OCI-LY1 (cell line): ENCODE measurements at regions not wholly inside any gene's neighbourhood (a gene's known extent, or its start where the extent isn't known, plus 50 kb on each side); places are given as distances from the start of the nearest gene placed in this dataset.

ENCODE experiments used
- H2AFZ ChIP-seq: fragments of 200-600 bp; sonication (generic), shearing (Covaris generic); 2 replicates; pipeline ENCODE4 v1.6.0; 2014; ENCODE audit warnings: antibody characterized with exemption, mild to moderate bottlenecking, low read length
- H3F3A ChIP-seq: fragments of 200-600 bp; sonication (generic), shearing (Covaris generic); 2 replicates; pipeline ENCODE4 v1.6.0; 2014; ENCODE audit warnings: mild to moderate bottlenecking, antibody characterized with exemption, low read length, moderate library complexity; ENCODE audit not compliant: insufficient read depth
- H3K27ac ChIP-seq: fragments of 200-600 bp; sonication (generic); 2 replicates; pipeline ENCODE4 v1.5.1; 2014; ENCODE audit warnings: low read length, mixed run types, mild to moderate bottlenecking, low read depth; ENCODE audit not compliant: poor library complexity, severe bottlenecking
- H3K27me3 ChIP-seq: fragments of 200-600 bp; sonication (generic); 2 replicates; pipeline ENCODE4 v1.6.0; 2014; ENCODE audit warnings: antibody characterized with exemption, mild to moderate bottlenecking, low read length, moderate library complexity; ENCODE audit not compliant: insufficient read depth
- H3K36me3 ChIP-seq: fragments of 200-600 bp; sonication (generic); 2 replicates; pipeline ENCODE4 v1.6.1; 2014; ENCODE audit warnings: mild to moderate bottlenecking, antibody characterized with exemption, low read length, moderate library complexity, mixed read lengths; ENCODE audit not compliant: insufficient read depth
- H3K4me1 ChIP-seq: fragments of 200-600 bp; sonication (generic); 2 replicates; pipeline ENCODE4 v1.5.1; 2014; ENCODE audit warnings: mild to moderate bottlenecking, low read length, moderate library complexity; ENCODE audit not compliant: insufficient read depth, severe bottlenecking
- H3K4me2 ChIP-seq: fragments of 200-600 bp; sonication (generic), shearing (Covaris generic); 2 replicates; pipeline ENCODE4 v1.6.1; 2014; ENCODE audit warnings: low read length
- H3K4me3 ChIP-seq: fragments of 200-600 bp; sonication (generic); 2 replicates; pipeline ENCODE4 v1.5.1; 2014; ENCODE audit warnings: low read length, low read depth, mild to moderate bottlenecking, mixed read lengths; ENCODE audit not compliant: poor library complexity, severe bottlenecking
- H3K79me2 ChIP-seq: fragments of 200-600 bp; shearing (Covaris generic); 2 replicates; pipeline ENCODE4 v1.6.1; 2016; ENCODE audit warnings: mixed run types, low read length, mixed read lengths; ENCODE audit not compliant: insufficient read depth
- H3K9ac ChIP-seq: fragments of 200-600 bp; sonication (generic), shearing (Covaris generic); 2 replicates; pipeline ENCODE4 v1.6.1; 2014; ENCODE audit warnings: mild to moderate bottlenecking, low read length, mixed read lengths
- H3K9me2 ChIP-seq: fragments of 200-600 bp; sonication (generic), shearing (Covaris generic); 2 replicates; pipeline ENCODE4 v1.6.1; 2014; ENCODE audit warnings: low read depth, mild to moderate bottlenecking, low read length, mixed read lengths
- H3K9me3 ChIP-seq: fragments of 200-600 bp; shearing (Covaris generic); 2 replicates; pipeline ENCODE4 v1.6.1; 2014; ENCODE audit warnings: low read length, mixed read lengths
- H4K20me1 ChIP-seq: fragments of 200-600 bp; sonication (generic), shearing (Covaris generic); 2 replicates; pipeline ENCODE4 v1.6.0; 2016; ENCODE audit warnings: mild to moderate bottlenecking, low read length; ENCODE audit not compliant: insufficient read depth
- CTCF ChIP-seq: fragments of 200-600 bp; sonication (generic), shearing (Covaris generic); IDR thresholded peaks from 2 replicates; pipeline ENCODE4 v1.5.1; 2017; ENCODE audit warnings: mild to moderate bottlenecking, antibody characterized with exemption, low read length, moderate library complexity, mixed read lengths
- EZH2 ChIP-seq: fragments of 200-600 bp; sonication (generic), shearing (Covaris generic); IDR thresholded peaks from 2 replicates; pipeline ENCODE4 v1.8.0; 2017; ENCODE audit warnings: borderline replicate concordance, mixed run types, mild to moderate bottlenecking, antibody characterized with exemption, low read length, moderate library complexity, mixed read lengths

- Histone ChIP-seq H3K4me1 (no peaks in the 10 kb centered on the region), H4K20me1 (no peaks in the 10 kb centered on the region), H3K27me3 (no peaks in the 10 kb centered on the region), H3K9ac (no peak overlapping the region), H3K27ac (no peak overlapping the region), H3K9me3 (no peaks in the 10 kb centered on the region), H3K36me3 (no peaks in the 10 kb centered on the region), H3F3A (no peaks in the 10 kb centered on the region), H2AFZ (no peak overlapping the region), H3K9me2 (no peaks in the 10 kb centered on the region), H3K4me2 (no peak overlapping the region), H3K4me3 (no peak overlapping the region), H3K79me2 (no peaks in the 10 kb centered on the region)
- TF ChIP-seq EZH2 (no peak), CTCF (no peak)
Observed at GRCh38 chr2:7962161-7962560, 719.7 kb upstream of the ID2 start.

- Histone ChIP-seq H3K27me3 (peaks cover 3% of the 10 kb centered on the region; the same call in 1 of the 2 replicates), H3K9me3 (no peaks in the 10 kb centered on the region), H4K20me1 (no peaks in the 10 kb centered on the region), H3K4me3 (no peak overlapping the region), H3K9ac (no peak overlapping the region), H3K4me2 (no peak overlapping the region), H3K79me2 (no peaks in the 10 kb centered on the region), H3K36me3 (no peaks in the 10 kb centered on the region), H2AFZ (no peak overlapping the region), H3K4me1 (no peaks in the 10 kb centered on the region), H3F3A (no peaks in the 10 kb centered on the region), H3K27ac (no peak overlapping the region), H3K9me2 (no peaks in the 10 kb centered on the region)
- TF ChIP-seq CTCF (no peak), EZH2 (no peak)
Observed at GRCh38 chr2:7963787-7964186, 718.1 kb upstream of the ID2 start.

- H3K4me1 ChIP-seq = no peaks in the 10 kb centered on the region
- no peaks in the 10 kb centered on the region for H4K20me1 ChIP-seq
- no peaks in the 10 kb centered on the region for H3F3A ChIP-seq
- H3K36me3 ChIP-seq = no peaks in the 10 kb centered on the region
- H3K9me2 ChIP-seq = no peaks in the 10 kb centered on the region
- H3K27ac ChIP-seq = no peak overlapping the region
- H3K9me3 ChIP-seq = no peaks in the 10 kb centered on the region
- H3K4me2 ChIP-seq = no peak overlapping the region
- H3K4me3 ChIP-seq = no peak overlapping the region
- no peak overlapping the region for H2AFZ ChIP-seq
- no peaks in the 10 kb centered on the region for H3K79me2 ChIP-seq
- no peak overlapping the region for H3K9ac ChIP-seq
- TF ChIP-seq CTCF (no peak), EZH2 (no peak)
- H3K27me3 ChIP-seq = peaks cover 4% of the 10 kb centered on the region
Observed at GRCh38 chr2:7966032-7966431, 715.8 kb upstream of the ID2 start.
